ENCODE measurements at regions not wholly inside any gene's neighbourhood (a gene's known extent, or its start where the extent isn't known, plus 50 kb on each side); places are given as distances from the start of the nearest gene placed in this dataset.

DNA sequence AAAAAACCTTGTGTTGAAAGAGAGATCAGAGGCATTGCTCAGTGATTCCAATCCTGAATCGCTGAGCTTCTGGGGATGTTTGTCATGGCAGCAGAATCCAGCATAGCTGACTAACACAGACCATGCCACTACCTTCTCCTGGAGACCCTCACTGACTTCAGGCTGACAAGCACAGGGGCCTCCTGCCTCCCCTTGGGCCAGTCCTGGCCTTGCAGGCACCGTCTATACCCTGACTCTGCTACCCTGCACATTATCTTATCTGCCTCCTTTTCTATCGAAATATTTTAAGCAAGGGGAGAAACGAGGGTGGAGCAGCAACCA is 139.8 kb downstream of the KIF26A start:
- no peak for DNase-seq

GRCh38 chr14:104280085-104280901 is 141.9 kb downstream of the KIF26A start:
- no peak for DNase-seq

GRCh38 chr14:104280902-104281767 is 142.7 kb downstream of the KIF26A start:
- no peak for DNase-seq

DNA sequence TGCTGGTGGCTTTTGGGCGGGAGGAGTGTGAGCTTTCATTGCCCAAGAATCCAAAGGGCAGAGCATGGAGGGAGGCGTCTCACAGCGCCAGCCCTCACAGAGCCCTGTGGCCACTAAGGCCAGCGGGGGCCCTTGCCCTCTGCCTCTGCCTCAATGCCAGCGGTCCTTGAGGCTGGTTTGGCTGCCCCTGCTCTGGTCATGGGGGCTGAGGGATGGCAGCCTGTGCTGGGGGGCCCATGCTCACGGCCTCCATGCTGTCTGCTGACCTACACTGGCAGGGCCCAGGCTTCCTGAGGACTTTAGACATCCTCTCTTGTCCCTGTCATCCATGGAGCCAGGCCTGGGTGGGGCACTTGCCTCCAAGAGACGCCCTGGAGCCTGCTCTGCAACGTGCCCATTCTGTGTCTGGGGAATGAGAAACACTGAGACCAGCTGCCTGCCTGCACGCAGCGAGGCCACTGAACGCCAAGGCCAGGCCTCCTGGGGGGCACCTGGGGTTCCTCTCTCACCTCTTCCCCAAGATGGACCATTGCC is 143.4 kb downstream of the KIF26A start:
- DNase-seq = no peak

GRCh38 chr14:104282332-104283196 is 144.2 kb downstream of the KIF26A start:
- DNase-seq = no peak

- DNase-seq = no peak
These were observed 145.1 kb downstream of the KIF26A start for GRCh38 chr14:104283197-104284106.

GRCh38 chr14:104284107-104284592 is 145.8 kb downstream of the KIF26A start:
- no peak for DNase-seq

DNA sequence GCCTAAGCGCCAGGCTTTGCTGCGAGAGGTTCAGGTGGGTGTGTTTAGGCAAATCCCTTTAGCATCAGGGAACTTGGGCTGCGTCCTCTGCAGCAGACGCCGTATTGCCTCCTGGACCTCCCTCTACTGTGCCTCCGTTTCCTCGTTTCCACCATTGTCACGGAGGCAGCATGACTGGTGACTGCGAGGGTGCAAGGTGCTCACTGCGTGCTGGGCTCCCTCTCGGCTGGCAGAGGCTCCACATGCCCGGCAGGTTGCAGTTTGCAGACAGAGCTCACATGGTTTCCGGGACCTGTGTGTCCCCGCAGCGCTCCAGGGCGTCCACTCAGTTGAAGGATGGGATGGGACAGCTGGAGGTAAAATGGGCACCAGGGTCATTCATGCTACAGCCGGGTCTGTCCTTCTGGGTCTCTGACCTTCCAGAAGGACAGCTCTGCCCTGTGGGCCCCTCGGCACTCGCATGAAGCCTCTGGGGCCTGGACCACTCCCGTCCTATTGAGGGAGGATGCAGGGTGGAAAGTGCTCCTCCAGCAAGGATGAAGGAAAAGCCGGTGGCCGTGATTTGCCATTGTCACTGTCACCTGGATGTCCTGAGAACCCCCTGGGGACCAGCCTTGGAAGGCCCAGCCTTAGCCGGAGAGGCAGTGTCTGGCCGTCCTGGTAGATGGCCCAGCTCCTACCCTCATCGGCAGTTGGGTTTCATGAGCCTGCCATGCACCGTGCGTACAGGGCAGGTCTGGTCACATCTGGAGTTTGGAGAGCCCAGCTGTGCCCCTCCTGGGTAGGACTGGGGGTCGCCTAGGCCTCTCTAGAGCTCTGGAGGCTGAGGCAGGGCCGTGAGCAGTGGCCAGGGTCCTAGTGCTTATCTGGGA is 146.5 kb downstream of the KIF26A start:
- no peak for DNase-seq

DNA sequence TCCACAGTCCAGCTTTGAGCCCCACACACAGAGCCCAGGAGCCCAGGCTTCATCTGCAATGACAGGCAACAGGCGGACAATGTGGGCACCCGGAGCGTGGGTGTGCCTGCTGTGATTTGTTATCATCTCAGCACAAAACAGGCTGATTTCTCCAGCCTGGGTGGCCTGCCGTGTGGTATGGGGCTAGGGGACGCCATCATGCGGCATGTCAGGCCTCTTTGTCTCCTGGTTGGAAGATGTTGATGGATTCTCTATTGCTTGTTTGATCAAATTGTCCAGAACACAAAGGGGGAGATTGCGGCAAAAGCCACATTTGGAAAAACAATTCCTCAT is 147.1 kb downstream of the KIF26A start:
- no peak for DNase-seq

DNA sequence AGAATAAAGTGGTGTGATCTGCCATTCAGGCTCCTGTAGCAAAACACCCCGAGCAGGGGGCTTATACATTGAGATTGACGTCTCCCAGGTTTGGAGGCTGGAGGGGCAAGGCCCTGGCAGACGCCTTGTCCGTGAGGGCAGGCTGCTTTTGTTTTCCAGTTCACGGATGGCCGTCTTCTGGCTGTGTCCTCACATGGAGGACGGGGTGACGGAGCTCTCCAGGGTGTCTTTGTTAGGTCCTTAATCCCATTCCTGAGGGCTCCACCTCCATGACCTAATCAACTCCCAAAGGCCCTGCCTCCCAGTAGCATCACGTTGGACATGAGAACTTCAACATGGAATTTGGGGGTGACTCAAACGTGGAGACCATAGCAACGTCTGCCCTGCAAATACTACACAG is 147.7 kb downstream of the KIF26A start:
- DNase-seq = no peak

DNA sequence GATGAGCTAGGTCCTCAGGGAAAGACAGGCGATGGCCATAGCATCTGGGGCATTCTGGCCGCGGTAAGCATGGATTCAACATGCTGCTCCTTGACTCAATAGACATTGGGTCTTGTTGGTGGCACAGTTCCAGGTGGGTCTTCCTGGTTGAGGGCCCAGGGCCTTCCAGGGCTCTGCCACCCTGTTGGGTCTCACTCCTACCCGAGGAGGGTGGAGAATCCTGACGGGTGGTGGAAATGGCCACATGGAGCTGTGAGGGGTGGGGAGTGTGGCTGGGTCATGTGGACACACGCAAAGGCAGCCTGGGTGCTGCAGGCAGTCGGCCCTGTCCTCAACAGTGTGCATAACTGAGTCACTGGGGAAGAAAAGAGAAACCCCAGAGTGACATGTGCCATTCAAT is 148.1 kb downstream of the KIF26A start:
- DNase-seq = no peak

DNA sequence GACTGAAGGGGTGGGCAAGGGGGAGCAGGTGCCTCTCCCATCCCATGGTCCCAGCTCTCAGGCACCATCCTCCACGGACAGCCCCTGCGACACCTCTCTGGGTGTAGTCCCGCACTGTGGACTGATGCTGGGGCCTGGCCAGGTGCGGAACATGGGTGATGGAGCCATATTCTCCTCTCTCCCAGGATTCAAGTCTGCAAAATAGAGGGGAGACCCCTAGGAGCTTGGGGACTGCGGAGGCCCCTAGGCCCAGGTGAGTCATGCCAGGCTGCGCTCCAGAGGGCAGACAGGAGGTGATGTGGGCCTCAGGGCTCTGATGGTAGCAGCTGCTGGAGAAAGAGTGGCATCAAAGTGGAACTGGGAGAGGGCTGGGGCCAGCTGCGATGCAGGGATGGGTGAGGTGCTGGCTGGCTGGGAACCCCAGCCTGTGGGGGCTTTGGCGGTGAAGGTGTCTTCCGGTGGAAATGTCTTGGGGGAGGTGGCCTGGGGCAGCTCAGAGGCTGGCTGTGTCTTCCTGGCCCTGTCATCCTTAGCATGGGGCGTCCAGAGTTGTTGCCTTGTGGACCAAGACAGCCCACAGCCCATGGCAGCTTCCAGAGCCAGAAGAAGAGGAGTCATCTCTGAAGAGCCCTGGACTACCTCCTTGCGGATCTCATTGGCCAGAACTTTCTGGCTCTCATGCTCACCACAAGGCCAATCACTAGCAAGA is 149.1 kb downstream of the KIF26A start:
- DNase-seq = no peak

GRCh38 chr14:104288272-104288671 is 149.9 kb downstream of the KIF26A start:
- DNase-seq = no peak

- DNase-seq = no peak
These were observed 151.1 kb downstream of the KIF26A start for GRCh38 chr14:104289507-104289906.

GRCh38 chr14:104290058-104290667 is 151.8 kb downstream of the KIF26A start:
- DNase-seq = no peak

DNA sequence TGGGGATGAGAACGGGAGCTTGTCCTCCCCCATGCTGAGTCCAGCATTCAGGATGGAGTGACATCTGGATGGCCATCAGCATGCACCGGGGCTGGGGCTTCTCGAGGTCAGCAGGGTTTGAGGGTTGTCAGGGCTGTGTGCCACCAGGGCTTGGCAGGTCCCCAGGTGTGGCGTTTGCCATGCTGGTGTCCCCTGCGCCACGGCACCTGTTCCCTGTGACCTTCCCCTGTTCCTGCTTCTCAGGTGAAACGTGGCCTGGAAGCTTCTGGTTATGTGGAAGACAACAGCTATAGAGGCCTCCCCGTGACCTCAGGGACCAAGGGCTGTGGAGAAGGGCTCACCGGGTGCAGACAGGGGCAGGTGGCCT is 152.4 kb downstream of the KIF26A start:
- no peak for DNase-seq

DNA sequence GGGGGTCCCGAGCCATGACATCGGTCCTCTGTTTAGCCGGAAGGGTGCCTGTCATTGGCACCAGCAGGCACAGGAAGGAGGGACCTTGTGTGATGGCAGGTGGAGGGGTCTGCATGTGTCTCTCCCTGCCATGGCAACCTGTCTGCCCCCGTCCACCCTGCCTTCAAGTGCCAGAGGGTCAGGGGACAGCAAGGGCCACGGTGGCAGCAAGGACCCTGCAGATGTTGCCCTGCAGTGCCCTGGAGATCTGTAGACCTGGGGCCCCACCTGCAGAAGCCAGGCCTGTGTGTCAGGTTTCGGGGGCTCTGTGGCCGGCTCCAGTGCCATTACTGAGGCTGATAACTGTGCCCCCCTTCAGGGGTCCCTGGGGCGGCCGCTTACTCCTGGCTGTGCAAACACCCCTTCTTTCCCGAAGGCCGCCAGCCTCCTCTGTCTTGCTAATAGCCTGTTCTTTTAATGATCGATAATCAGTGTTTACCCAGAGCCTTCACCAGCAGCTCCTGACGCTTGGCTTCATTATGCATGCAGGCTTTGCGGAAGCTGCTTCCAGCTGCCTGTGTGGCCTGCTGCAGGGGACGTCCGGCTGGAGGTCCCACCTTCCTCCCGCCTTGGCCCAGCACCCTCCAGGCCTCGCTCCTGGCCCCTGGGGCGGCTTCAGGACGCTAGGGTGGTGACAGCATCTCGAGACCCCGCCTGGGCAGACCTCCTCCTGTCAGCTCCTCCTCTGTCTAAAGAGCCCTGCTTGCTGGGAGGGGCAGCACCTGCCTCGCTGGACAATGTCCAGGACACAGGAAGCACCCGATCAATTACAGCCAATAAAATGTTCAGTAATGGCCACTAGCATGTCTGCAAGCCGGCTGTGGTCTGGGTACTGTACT is 153.0 kb downstream of the KIF26A start:
- no peak for DNase-seq

GRCh38 chr14:104292084-104292970 is 153.9 kb downstream of the KIF26A start:
- no peak for DNase-seq
